RWPE2 (cell line): ENCODE measurements at regions not wholly inside any gene's neighbourhood (a gene's known extent, or its start where the extent isn't known, plus 50 kb on each side); places are given as distances from the start of the nearest gene placed in this dataset.

ENCODE experiments used
- ATAC-seq: fragments of 200-7000 bp; cut with Tn5 transposase; 3 replicates; pipeline ENCODE4 v1.9.1; 2021; ENCODE audit warnings: low read depth
- DNase-seq: peaks from one replicate; pipeline ENCODE4 v3.0.0-alpha.2; 2020; ENCODE audit warnings: low spot score
- H3K27ac ChIP-seq: fragments of 450-650 bp; 2 replicates; pipeline ENCODE4 v1.5.1; 2017; ENCODE audit warnings: mild to moderate bottlenecking; ENCODE audit not compliant: poor library complexity, severe bottlenecking
- H3K27me3 ChIP-seq: fragments of 250-450 bp; sonication (Bioruptor Pico); 2 replicates; pipeline ENCODE4 v1.5.1; 2021; ENCODE audit warnings: mild to moderate bottlenecking, moderate library complexity; ENCODE audit not compliant: insufficient read depth, poor library complexity, severe bottlenecking
- H3K36me3 ChIP-seq: fragments of 250-450 bp; sonication (Bioruptor Pico); 2 replicates; pipeline ENCODE4 v1.5.1; 2020; ENCODE audit warnings: low read depth, mild to moderate bottlenecking, moderate library complexity
- H3K4me1 ChIP-seq: fragments of 250-450 bp; sonication (Bioruptor Pico); 2 replicates; pipeline ENCODE4 v1.5.1; 2021; ENCODE audit warnings: mild to moderate bottlenecking, moderate library complexity; ENCODE audit not compliant: insufficient read depth, poor library complexity, severe bottlenecking
- H3K4me3 ChIP-seq: fragments of 250-450 bp; sonication (Bioruptor Pico); 2 replicates; pipeline ENCODE4 v1.5.1; 2021; ENCODE audit warnings: mild to moderate bottlenecking, moderate library complexity; ENCODE audit not compliant: severe bottlenecking
- H3K9me3 ChIP-seq: fragments of 250-450 bp; sonication (Bioruptor Pico); 2 replicates; pipeline ENCODE4 v1.5.1; 2021; ENCODE audit warnings: mild to moderate bottlenecking, moderate library complexity; ENCODE audit not compliant: severe bottlenecking
- CTCF ChIP-seq: fragments of 450-650 bp; IDR thresholded peaks from one replicate; pipeline ENCODE4 v1.5.1; 2017; ENCODE audit warnings: mild to moderate bottlenecking, moderate library complexity; ENCODE audit not compliant: poor library complexity, severe bottlenecking

- no peak for DNase-seq
- H3K4me3 ChIP-seq, result no peak overlapping the region
- no peak for ATAC-seq
- H3K4me1 ChIP-seq, result no peaks in the 10 kb centered on the region
- H3K27ac ChIP-seq, result no peak overlapping the region
- H3K27me3 ChIP-seq, result no peaks in the 10 kb centered on the region
- TF ChIP-seq CTCF, result no peak
- no peaks in the 10 kb centered on the region for H3K36me3 ChIP-seq
- H3K9me3 ChIP-seq, result no peaks in the 10 kb centered on the region
Observed at GRCh38 chr1:216937491-216937890, 214.3 kb upstream of the ESRRG start.

- no peaks in the 10 kb centered on the region for H3K36me3 ChIP-seq
- no peaks in the 10 kb centered on the region for H3K27me3 ChIP-seq
- H3K4me3 ChIP-seq, result no peak overlapping the region
- DNase-seq, result no peak
- no peak overlapping the region for H3K27ac ChIP-seq
- ATAC-seq, result no peak
- no peaks in the 10 kb centered on the region for H3K4me1 ChIP-seq
- no peaks in the 10 kb centered on the region for H3K9me3 ChIP-seq
- no peak for TF ChIP-seq CTCF
Observed at GRCh38 chr1:216936779-216937178, 213.6 kb upstream of the ESRRG start.

GRCh38 chr1:216935901-216936300 is 212.7 kb upstream of the ESRRG start:
- H3K9me3 ChIP-seq, result no peaks in the 10 kb centered on the region
- H3K4me1 ChIP-seq, result no peaks in the 10 kb centered on the region
- H3K27me3 ChIP-seq, result no peaks in the 10 kb centered on the region
- no peak for ATAC-seq
- no peak overlapping the region for H3K27ac ChIP-seq
- TF ChIP-seq CTCF, result no peak
- DNase-seq, result no peak
- no peak overlapping the region for H3K4me3 ChIP-seq
- no peaks in the 10 kb centered on the region for H3K36me3 ChIP-seq

GRCh38 chr1:216932424-216932823 is 209.2 kb upstream of the ESRRG start:
- ATAC-seq (no peak), DNase-seq (no peak)
- H3K9me3 ChIP-seq, result no peaks in the 10 kb centered on the region
- H3K27ac ChIP-seq, result no peak overlapping the region
- H3K4me3 ChIP-seq, result no peak overlapping the region
- peaks cover 5% of the 10 kb centered on the region for H3K4me1 ChIP-seq
- no peaks in the 10 kb centered on the region for H3K27me3 ChIP-seq
- no peaks in the 10 kb centered on the region for H3K36me3 ChIP-seq
- TF ChIP-seq CTCF, result no peak

- Histone ChIP-seq H3K36me3 (no peaks in the 10 kb centered on the region), H3K9me3 (no peaks in the 10 kb centered on the region), H3K4me1 (peaks cover 5% of the 10 kb centered on the region), H3K27me3 (no peaks in the 10 kb centered on the region), H3K27ac (peak overlapping the region; percentile 62), H3K4me3 (no peak overlapping the region)
- no peak for DNase-seq
- TF ChIP-seq CTCF, result no peak
- ATAC-seq, result peak; percentile 79
Observed at GRCh38 chr1:216929870-216930582, 206.8 kb upstream of the ESRRG start.
